ENCODE measurements at regions not wholly inside any gene's neighbourhood (a gene's known extent, or its start where the extent isn't known, plus 50 kb on each side); places are given as distances from the start of the nearest gene placed in this dataset.

DNA sequence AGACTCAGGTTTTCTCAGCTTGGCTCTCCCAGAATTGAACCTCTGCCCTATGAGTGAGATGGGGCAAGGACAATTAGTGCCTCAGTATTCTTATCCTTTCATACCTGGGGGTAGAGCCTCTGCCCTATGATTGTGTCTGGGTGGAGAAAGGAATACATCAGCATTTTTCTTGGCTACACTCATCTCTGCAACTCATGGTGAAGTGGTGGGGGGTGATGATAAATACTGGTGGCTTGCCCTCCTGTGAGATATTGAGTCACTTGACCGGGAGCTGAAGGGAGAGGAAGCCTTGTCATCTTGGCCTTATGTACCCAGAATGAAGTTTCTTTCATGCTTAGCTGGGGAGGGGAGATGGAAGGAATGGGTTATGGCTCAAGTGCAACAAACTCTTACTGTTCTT, 71.3 kb upstream of the ENOX2 start:
- H3K9me3 Mint-ChIP-seq: no peaks in the 10 kb centered on the region
- CTCF ChIA-PET: no interaction called here
- no peaks in the 10 kb centered on the region for H3K27me3 Mint-ChIP-seq
- H3K4me3 Mint-ChIP-seq: no peak overlapping the region
- H3K36me3 Mint-ChIP-seq: no peaks in the 10 kb centered on the region
- DNase-seq: no peak
- H3K27ac Mint-ChIP-seq: no peak overlapping the region
- no peaks in the 10 kb centered on the region for H3K4me1 Mint-ChIP-seq

DNA sequence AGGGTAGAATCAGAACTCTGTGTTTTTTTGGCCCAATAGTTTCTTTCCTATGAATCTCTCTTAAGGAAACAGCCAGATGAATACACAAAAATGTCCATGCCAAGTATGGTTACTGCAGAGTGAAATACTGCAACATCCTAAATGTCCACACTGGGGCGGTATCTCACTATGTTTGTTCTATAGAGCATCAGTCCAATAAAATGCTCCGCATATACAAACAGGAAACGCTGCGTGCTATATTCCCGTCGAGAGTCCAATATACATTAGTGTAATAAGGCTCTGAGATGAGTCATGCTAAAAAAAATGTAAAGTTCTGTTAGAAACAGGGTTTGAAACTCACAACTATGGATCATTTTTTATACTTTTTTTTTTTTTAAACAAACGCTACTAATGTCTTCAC, 72.9 kb upstream of the ENOX2 start:
- no peaks in the 10 kb centered on the region for H3K9me3 Mint-ChIP-seq
- H3K4me3 Mint-ChIP-seq: no peak overlapping the region
- peak; percentile 48 for DNase-seq
- H3K27me3 Mint-ChIP-seq: no peaks in the 10 kb centered on the region
- CTCF ChIA-PET: interaction anchor here (1.7 kb wide), 1 partner anchor 701 kb away, joined by 10 read pairs; no protein-coding TSS in a partner anchor
- no peaks in the 10 kb centered on the region for H3K36me3 Mint-ChIP-seq
- no peak overlapping the region for H3K27ac Mint-ChIP-seq
- H3K4me1 Mint-ChIP-seq: no peaks in the 10 kb centered on the region

DNA sequence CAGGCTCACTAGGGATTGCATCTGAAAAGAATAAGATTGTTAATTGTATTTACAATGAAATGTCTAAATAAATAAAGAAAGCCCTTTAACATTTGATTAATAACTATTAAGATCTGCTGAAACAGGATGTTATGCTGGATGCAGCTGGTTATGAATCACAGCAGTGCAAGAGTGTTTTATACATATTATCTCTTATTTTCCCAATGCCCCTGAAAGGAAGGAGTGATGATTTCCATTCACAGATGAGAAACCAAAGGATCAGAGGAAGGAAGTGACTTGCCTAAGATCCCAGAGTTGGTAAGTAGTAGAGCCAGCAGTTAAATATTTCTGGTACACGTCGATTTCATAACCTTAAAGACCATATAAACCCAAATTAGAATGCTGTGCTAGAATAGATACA, 76.3 kb upstream of the ARHGAP36 start:
- Mint-ChIP-seq H3K4me1 (no peaks in the 10 kb centered on the region), H3K27ac (no peak overlapping the region), H3K4me3 (no peak overlapping the region), H3K27me3 (no peaks in the 10 kb centered on the region), H3K9me3 (no peaks in the 10 kb centered on the region), H3K36me3 (no peaks in the 10 kb centered on the region)
- DNase-seq: no peak
- CTCF ChIA-PET: no interaction called here

DNA sequence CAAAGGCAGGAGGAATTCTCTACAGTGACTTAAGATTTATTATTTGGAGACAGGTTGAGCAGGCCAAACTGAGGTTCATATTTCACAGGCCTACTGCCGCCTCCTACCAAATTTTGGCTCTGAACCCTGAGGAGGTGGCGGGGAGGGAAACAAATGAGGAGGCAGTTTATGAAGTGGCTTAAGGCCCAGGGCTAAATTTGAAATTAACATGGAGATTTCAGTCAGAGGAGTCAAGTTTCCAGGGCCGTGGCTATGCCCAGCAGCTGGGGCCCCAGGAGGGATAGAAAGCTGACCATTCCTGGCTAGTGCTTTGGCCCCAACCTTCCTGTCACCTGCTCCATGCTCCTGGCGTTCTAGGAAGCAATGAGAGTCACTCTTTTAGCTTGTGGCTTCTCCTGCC, 73.4 kb upstream of the ARHGAP36 start:
- Mint-ChIP-seq H3K27me3 (no peaks in the 10 kb centered on the region), H3K36me3 (no peaks in the 10 kb centered on the region), H3K4me1 (no peaks in the 10 kb centered on the region), H3K9me3 (no peaks in the 10 kb centered on the region), H3K27ac (no peak overlapping the region), H3K4me3 (no peak overlapping the region)
- CTCF ChIA-PET: no interaction called here
- no peak for DNase-seq

DNA sequence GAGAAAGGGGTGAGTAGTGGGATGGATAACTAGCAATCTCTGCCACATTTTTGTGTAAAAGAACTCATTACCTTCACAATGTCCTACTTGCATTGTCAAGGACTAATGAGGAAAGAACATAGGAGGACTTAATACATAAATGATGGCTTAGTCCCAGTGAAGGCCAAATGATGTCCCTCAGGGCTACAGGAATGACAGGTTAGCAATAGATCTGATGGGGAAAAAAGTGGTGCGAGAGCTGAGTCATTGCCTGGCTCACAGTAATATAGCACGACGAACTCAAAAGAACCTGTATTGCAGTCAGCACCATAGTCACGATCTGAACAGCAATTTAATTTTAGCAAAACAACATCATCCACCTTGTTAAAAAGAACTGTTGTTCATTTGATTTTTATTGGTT, 70.9 kb upstream of the ARHGAP36 start:
- CTCF ChIA-PET: no interaction called here
- Mint-ChIP-seq H3K27ac (no peak overlapping the region), H3K27me3 (no peaks in the 10 kb centered on the region), H3K4me1 (no peaks in the 10 kb centered on the region), H3K4me3 (no peak overlapping the region), H3K36me3 (no peaks in the 10 kb centered on the region), H3K9me3 (no peaks in the 10 kb centered on the region)
- no peak for DNase-seq

DNA sequence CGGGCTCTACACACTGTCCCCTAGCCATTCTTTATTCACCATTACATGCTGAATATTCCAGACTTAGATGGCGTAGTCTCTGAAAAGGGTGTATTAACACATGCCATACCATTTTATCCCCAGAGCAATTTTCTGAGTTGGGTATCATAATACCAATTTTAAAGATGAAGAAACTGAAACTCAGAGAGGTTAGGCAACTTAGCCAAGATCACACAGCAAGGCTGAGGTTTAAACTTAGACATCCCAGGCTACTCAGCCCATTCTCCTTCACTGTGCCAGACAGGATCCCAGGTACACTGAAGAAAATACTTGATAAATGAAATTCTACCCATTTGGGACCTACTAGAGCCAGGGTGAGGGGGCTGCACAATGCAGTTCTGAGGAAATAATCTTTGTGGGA, 67.4 kb upstream of the ARHGAP36 start:
- Mint-ChIP-seq H3K36me3 (no peaks in the 10 kb centered on the region), H3K4me1 (no peaks in the 10 kb centered on the region), H3K4me3 (no peak overlapping the region), H3K27ac (no peak overlapping the region), H3K9me3 (no peaks in the 10 kb centered on the region), H3K27me3 (no peaks in the 10 kb centered on the region)
- DNase-seq: no peak
- CTCF ChIA-PET: no interaction called here

DNA sequence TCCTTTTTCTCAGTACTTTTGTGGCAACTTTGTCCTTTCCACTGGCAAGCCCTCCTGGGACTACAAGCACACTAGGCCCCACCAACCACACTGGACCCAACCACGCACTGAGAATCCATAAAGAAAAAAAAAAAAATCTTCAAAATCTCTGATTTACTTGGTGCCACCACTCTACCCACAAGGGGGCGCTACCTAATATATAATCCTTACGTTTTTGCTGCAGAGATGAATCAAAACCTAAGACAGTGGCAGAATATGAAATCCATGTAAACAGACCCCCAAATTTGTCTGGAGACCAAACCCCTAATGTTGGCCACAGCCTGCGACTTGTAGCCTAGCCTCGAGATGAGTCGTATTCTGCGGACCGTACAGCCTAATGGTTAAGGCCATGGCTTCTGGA, 63.5 kb upstream of the ARHGAP36 start:
- Mint-ChIP-seq H3K27ac (no peak overlapping the region), H3K27me3 (no peaks in the 10 kb centered on the region), H3K9me3 (no peaks in the 10 kb centered on the region), H3K4me3 (no peak overlapping the region), H3K36me3 (no peaks in the 10 kb centered on the region), H3K4me1 (no peaks in the 10 kb centered on the region)
- CTCF ChIA-PET: interaction anchor here (1.2 kb wide), 1 partner anchor 639 kb away, joined by 3 read pairs; no protein-coding TSS in a partner anchor
- peak; percentile 24 for DNase-seq

DNA sequence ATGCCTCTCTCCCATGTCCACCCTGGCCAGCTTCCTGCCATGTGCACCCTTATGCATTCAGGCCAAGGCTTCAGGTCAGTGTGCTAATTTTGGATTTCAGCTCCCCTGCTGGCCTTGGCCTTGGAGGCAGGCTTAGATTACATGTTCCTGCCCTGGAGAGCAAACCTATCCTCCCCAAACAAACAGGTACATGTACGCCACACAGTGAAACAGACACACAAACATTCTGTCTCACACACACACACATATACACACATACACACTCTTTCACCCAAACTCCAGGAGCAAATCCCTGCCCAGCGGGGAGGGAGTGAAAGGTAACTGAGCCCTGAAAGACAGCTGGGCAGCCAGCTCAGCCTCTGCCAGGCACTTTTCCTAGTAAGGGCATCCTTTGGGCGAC, 62.7 kb upstream of the ARHGAP36 start:
- no peaks in the 10 kb centered on the region for H3K36me3 Mint-ChIP-seq
- H3K27me3 Mint-ChIP-seq: no peaks in the 10 kb centered on the region
- DNase-seq: no peak
- H3K4me1 Mint-ChIP-seq: no peaks in the 10 kb centered on the region
- no peak overlapping the region for H3K4me3 Mint-ChIP-seq
- H3K9me3 Mint-ChIP-seq: no peaks in the 10 kb centered on the region
- H3K27ac Mint-ChIP-seq: no peak overlapping the region
- CTCF ChIA-PET: interaction anchor here (1.2 kb wide), 1 partner anchor 638 kb away, joined by 3 read pairs; no protein-coding TSS in a partner anchor

DNA sequence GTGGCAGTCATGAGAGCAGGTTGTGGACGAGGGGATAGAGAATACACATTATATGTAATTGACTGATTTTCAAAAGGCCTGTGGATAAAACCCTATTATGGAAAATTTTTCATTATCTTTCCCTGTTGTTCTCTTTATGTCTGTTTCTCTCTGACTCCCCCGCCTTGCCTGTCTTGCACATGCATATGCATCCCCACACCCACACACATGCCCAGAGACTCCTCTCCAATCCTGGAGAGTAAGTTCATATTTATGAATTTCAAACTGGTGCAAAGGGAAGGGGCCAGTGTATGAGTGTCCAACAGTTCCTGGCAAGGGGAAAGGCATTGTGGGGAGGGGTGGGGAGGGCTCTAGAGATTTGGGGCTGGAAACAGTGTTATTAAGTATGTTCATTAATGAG, 60.8 kb upstream of the ARHGAP36 start:
- H3K27ac Mint-ChIP-seq: no peak overlapping the region
- H3K4me1 Mint-ChIP-seq: no peaks in the 10 kb centered on the region
- no peak overlapping the region for H3K4me3 Mint-ChIP-seq
- CTCF ChIA-PET: no interaction called here
- no peaks in the 10 kb centered on the region for H3K36me3 Mint-ChIP-seq
- DNase-seq: no peak
- H3K27me3 Mint-ChIP-seq: no peaks in the 10 kb centered on the region
- H3K9me3 Mint-ChIP-seq: no peaks in the 10 kb centered on the region

DNA sequence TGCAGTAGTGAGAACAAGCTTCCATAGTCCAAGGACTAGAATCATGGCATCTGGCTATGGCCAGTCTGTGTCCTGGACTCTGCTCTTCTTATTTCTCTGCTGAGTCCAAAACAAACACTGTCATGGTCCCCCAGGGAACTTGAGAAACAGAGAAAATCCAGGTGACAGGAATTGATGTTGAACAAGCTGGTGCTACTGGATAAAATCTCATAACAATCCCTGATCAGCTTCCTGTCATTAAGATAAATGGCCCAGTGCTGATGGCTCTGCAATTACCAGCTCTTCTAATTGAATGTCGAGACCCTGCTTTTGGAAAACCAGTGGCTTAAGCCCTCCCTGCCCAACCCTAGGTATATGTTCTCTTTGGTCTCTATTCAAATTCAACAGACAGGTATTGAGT, 58.8 kb upstream of the ARHGAP36 start:
- CTCF ChIA-PET: no interaction called here
- Mint-ChIP-seq H3K27me3 (no peaks in the 10 kb centered on the region), H3K36me3 (no peaks in the 10 kb centered on the region), H3K4me1 (no peaks in the 10 kb centered on the region), H3K9me3 (no peaks in the 10 kb centered on the region), H3K4me3 (no peak overlapping the region), H3K27ac (no peak overlapping the region)
- DNase-seq: no peak
